ENCODE measurements at regions not wholly inside any gene's neighbourhood (a gene's known extent, or its start where the extent isn't known, plus 50 kb on each side); places are given as distances from the start of the nearest gene placed in this dataset.

DNA sequence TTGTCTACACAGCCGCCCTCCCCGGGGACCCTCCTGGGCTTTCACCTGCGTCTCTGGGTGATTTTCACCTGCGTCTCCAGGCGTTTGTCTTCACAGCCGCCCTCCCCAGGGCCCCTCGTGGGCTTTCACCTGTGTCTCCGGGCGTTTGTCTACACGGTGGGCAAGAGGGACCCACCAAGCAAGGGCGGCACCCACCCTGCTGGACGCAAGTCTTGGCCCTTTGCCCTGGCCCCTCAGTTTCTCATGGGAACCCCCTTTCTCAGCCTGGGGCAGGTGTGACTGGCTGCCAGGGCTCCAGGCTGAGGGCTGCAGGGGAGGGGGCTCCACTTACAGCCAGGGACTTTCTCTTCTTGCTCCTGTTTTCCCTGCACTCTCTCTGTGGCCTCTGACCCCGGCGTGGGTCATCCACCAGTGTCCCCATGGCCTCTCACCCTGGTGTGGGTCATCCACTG lies 68.6 kb upstream of the GALNT9 start:
- TF ChIP-seq FOSL2 (IDR thresholded peaks at IDR 0.05; ENCODE audit: borderline replicate concordance, low read depth) (no peak), MXI1 (IDR thresholded peaks at IDR 0.05; ENCODE audit: low read depth, low read length) (no peak), RAD21 (IDR thresholded peaks at IDR 0.05; ENCODE audit: low read length) (no peak), RFX5 (IDR thresholded peaks at IDR 0.05; ENCODE audit: low read length) (no peak), JUND (IDR thresholded peaks at IDR 0.05) (no peak), SIN3A (IDR thresholded peaks at IDR 0.05; ENCODE audit: borderline replicate concordance, low read depth, low read length) (no peak), RXRA (IDR thresholded peaks at IDR 0.05; ENCODE audit: borderline replicate concordance, low read depth) (no peak), POLR2AphosphoS5 (IDR thresholded peaks at IDR 0.05; ENCODE audit: low read depth, low read length) (no peak), GATA2 (CRISPR knock-in tag; IDR thresholded peaks at IDR 0.05) (no peak), NRF1 (IDR thresholded peaks at IDR 0.05; ENCODE audit: low read depth, low read length) (no peak)
- TF ChIP-seq, protein P1, sequence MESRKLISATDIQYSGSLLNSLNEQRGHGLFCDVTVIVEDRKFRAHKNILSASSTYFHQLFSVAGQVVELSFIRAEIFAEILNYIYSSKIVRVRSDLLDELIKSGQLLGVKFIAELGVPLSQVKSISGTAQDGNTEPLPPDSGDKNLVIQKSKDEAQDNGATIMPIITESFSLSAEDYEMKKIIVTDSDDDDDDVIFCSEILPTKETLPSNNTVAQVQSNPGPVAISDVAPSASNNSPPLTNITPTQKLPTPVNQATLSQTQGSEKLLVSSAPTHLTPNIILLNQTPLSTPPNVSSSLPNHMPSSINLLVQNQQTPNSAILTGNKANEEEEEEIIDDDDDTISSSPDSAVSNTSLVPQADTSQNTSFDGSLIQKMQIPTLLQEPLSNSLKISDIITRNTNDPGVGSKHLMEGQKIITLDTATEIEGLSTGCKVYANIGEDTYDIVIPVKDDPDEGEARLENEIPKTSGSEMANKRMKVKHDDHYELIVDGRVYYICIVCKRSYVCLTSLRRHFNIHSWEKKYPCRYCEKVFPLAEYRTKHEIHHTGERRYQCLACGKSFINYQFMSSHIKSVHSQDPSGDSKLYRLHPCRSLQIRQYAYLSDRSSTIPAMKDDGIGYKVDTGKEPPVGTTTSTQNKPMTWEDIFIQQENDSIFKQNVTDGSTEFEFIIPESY (IDR thresholded peaks at IDR 0.05; ENCODE audit: borderline replicate concordance, low read depth) = no peak
- TF ChIP-seq, protein P2, sequence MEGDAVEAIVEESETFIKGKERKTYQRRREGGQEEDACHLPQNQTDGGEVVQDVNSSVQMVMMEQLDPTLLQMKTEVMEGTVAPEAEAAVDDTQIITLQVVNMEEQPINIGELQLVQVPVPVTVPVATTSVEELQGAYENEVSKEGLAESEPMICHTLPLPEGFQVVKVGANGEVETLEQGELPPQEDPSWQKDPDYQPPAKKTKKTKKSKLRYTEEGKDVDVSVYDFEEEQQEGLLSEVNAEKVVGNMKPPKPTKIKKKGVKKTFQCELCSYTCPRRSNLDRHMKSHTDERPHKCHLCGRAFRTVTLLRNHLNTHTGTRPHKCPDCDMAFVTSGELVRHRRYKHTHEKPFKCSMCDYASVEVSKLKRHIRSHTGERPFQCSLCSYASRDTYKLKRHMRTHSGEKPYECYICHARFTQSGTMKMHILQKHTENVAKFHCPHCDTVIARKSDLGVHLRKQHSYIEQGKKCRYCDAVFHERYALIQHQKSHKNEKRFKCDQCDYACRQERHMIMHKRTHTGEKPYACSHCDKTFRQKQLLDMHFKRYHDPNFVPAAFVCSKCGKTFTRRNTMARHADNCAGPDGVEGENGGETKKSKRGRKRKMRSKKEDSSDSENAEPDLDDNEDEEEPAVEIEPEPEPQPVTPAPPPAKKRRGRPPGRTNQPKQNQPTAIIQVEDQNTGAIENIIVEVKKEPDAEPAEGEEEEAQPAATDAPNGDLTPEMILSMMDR (IDR thresholded peaks at IDR 0.05) = no peak
- TF ChIP-seq, protein P3, sequence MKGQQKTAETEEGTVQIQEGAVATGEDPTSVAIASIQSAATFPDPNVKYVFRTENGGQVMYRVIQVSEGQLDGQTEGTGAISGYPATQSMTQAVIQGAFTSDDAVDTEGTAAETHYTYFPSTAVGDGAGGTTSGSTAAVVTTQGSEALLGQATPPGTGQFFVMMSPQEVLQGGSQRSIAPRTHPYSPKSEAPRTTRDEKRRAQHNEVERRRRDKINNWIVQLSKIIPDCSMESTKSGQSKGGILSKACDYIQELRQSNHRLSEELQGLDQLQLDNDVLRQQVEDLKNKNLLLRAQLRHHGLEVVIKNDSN (IDR thresholded peaks at IDR 0.05; ENCODE audit: borderline replicate concordance, low read depth) = no peak
